Activated CD4-positive, alpha-beta T cell treated with anti-CD3 and anti-CD28 coated beads for 36 hours (primary cell): ENCODE measurements at regions not wholly inside any gene's neighbourhood (a gene's known extent, or its start where the extent isn't known, plus 50 kb on each side); places are given as distances from the start of the nearest gene placed in this dataset.
"Not testable (repeated sequence)": the region's sequence is repeated elsewhere in the genome, so short reads cannot be mapped to it uniquely, and the experiment has no call there.

ENCODE experiments used
- ATAC-seq: fragments of 200-7000 bp; cut with Tn5 transposase; one replicate; pipeline ENCODE4 v1.10.0; 2021; ENCODE audit warnings: mild to moderate bottlenecking, moderate library complexity
- CTCF ChIA-PET: fragments of 350-600 bp; sonication (Branson Sonifier 250); formaldehyde crosslinking; loops from one replicate; lab custom pipeline; 2021; ENCODE audit warnings: antibody characterized with exemption; lab: Charles Lee
- POLR2A ChIA-PET: fragments of 350-600 bp; sonication (Branson Sonifier 250); formaldehyde crosslinking; loops from one replicate; lab custom pipeline; 2021; ENCODE audit warnings: antibody characterized with exemption, inconsistent platforms; lab: Charles Lee
- DNase-seq: peaks from one replicate; pipeline ENCODE4 v3.0.0-alpha.2; 2020
- H3K27ac Mint-ChIP-seq: one replicate; pipeline ENCODE4 v1.8.0; 2021; ENCODE audit warnings: mixed read lengths
- H3K27me3 Mint-ChIP-seq: one replicate; pipeline ENCODE4 v1.8.0; 2021; ENCODE audit warnings: mixed read lengths
- H3K36me3 Mint-ChIP-seq: one replicate; pipeline ENCODE4 v1.8.0; 2021; ENCODE audit warnings: low read depth, mixed read lengths
- H3K4me1 Mint-ChIP-seq: one replicate; pipeline ENCODE4 v1.8.0; 2021; ENCODE audit warnings: mixed read lengths
- H3K4me3 Mint-ChIP-seq: one replicate; pipeline ENCODE4 v1.8.0; 2021; ENCODE audit warnings: mild to moderate bottlenecking, moderate library complexity, mixed read lengths
- H3K9me3 Mint-ChIP-seq: one replicate; pipeline ENCODE4 v1.8.0; 2021; ENCODE audit warnings: low read depth, mixed read lengths
- intact Hi-C, 2 experiments: fragments of 100-400 bp; cut with DNase I in 1 of 2; cut with micrococcal nuclease in 1 of 2; formaldehyde crosslinking; loops; one replicate each; pipeline versions ENCODE4 v1.14.2 to v1.15.1; 2022 to 2024; cut with DNase I, micrococcal nuclease

DNA sequence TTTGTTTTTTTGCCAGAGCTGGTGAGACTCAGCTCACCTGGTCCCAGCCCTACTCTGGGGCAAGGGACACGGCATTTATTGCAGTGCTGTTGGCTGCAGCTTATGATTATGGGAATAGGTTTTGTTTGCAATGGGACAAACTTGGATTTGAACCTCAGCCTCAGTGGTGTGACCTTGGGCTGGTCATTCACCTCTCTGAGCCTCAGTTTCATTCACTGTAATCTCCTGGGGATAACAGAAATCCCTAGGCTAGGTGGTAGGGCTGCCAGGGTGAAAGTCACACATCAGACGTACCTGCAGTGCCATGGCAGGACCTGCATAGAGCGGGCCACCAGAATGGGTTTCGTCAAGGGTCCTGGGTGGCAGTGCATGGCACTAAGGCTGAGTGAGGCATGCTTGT, 73.7 kb upstream of the MEDAG start:
- Mint-ChIP-seq H3K4me1 (peaks cover 6% of the 10 kb centered on the region), H3K27ac (no peak overlapping the region), H3K36me3 (no peaks in the 10 kb centered on the region), H3K27me3 (peaks cover 10% of the 10 kb centered on the region), H3K9me3 (no peaks in the 10 kb centered on the region), H3K4me3 (no peak overlapping the region)
- DNase-seq (no peak), ATAC-seq (no peak)
- CTCF ChIA-PET: no interaction called here
- POLR2A ChIA-PET: no interaction called here
- intact Hi-C loops: no loop called here

DNA sequence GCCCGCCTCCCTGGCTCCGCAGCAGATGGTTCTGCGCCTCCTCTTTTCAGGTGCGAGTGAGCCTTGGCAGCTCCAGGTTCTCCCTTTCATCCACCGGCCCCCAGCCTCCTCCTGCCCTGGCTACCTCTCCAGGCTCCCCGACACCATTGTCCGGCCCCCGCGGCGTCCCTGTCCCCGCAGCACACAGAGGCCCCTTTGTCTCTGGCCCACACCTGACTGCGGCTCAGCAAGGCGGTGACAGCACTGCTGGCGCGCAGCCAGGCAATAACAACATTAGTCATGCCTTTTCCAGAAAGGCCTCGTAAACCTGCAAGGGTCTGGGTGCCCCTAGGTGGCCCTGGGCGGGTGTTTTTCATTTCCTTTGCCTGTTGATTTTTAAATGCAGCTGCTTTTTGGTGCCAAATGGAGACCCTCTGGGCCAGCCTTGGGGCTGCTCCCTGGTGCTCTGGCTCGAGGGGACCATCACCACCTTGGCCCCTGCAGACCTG, 73.2 kb upstream of the MEDAG start:
- Mint-ChIP-seq H3K9me3 (no peaks in the 10 kb centered on the region), H3K4me3 (no peak overlapping the region), H3K4me1 (peaks cover 6% of the 10 kb centered on the region), H3K36me3 (no peaks in the 10 kb centered on the region), H3K27me3 (peaks cover 10% of the 10 kb centered on the region), H3K27ac (no peak overlapping the region)
- CTCF ChIA-PET: interaction anchor here (0.6 to 0.7 kb wide), 2 partner anchors 235 to 1575 kb away, joined by 3 read pairs; no protein-coding TSS in a partner anchor
- ATAC-seq (peak; percentile 92), DNase-seq (peak; percentile 85)
- intact Hi-C loops: no loop called here
- POLR2A ChIA-PET: no interaction called here

DNA sequence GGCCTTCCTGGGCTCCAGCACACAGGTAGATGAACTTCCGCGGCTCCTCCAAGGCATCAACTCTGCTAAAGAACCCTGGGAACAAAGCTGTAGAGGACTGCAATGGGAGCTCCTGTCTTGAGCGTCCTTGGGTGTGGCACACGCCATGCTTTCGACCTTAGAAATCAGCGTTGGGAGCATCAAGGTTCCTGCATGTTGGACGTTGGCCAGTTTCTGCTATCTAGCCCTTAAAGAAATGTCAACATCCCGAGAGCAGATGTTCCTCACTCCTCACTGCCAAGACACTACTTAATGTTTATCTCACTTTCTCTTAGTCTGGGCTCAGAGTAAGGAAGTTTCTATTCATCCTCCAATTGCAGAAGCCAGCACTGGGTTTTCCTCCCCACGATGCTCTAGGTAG, 70.6 kb upstream of the MEDAG start:
- ATAC-seq: no peak
- intact Hi-C loops: no loop called here
- no peak for DNase-seq
- H3K27me3 Mint-ChIP-seq: peaks cover 8% of the 10 kb centered on the region
- ChIA-PET CTCF (interaction anchor here (1.2 kb wide), 1 partner anchor 12 kb away, joined by 5 read pairs; no protein-coding TSS in a partner anchor), POLR2A (interaction anchor here (0.6 kb wide), 1 partner anchor 639 kb away, joined by 3 read pairs; no protein-coding TSS in a partner anchor)
- no peaks in the 10 kb centered on the region for H3K9me3 Mint-ChIP-seq
- H3K4me3 Mint-ChIP-seq: no peak overlapping the region
- H3K27ac Mint-ChIP-seq: no peak overlapping the region
- peaks cover 6% of the 10 kb centered on the region for H3K4me1 Mint-ChIP-seq
- no peaks in the 10 kb centered on the region for H3K36me3 Mint-ChIP-seq

DNA sequence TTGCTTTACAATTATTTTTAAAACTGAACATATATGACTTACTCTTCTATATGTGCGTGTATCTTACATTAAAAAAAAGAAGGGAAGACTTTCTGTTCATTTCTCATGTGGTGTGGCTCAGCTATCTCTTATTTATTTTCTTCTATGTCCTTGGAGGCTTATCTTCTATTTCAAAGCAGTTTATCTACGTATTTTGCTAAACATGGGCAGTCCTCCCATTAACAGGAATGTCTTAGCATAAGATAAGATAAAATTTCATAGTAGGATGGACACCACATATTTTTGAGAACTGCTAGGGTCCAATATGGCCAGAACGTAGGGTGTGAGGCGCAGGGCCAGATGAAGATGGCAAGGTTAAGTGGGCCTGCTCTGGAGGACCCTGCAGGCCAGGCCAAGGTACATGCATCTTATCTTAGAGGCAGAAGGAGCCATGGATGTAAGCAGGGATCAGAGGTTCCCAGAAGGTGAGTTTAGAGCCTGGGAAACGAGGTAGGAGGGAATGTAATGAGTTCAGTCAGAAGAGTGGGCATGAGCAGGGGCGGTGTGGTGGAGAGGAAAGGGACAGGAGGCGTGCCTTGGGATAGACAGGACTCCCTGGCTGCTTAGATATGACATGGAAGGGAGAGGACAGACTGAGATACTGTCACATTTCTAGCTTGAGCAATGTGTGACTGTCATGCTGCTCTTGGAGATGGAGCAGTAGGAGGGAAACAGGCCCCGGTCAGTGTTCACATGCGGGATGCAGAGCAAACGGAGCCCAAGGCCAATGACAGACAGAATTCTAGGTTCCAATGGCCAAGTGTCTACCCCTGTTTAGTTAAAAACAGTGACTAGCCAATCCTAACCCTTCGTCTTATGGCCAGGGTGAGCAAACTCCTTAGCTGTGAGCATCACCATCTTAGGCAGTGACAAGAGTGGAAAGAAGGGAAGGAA, 68.6 kb upstream of the MEDAG start:
- peaks cover 8% of the 10 kb centered on the region for H3K27me3 Mint-ChIP-seq
- H3K9me3 Mint-ChIP-seq: no peaks in the 10 kb centered on the region
- ATAC-seq (no peak), DNase-seq (no peak)
- no peak overlapping the region for H3K4me3 Mint-ChIP-seq
- H3K27ac Mint-ChIP-seq: no peak overlapping the region
- intact Hi-C loops: no loop called here
- H3K4me1 Mint-ChIP-seq: peaks cover 6% of the 10 kb centered on the region
- H3K36me3 Mint-ChIP-seq: no peaks in the 10 kb centered on the region
- ChIA-PET CTCF (no interaction called here), POLR2A (no interaction called here)

DNA sequence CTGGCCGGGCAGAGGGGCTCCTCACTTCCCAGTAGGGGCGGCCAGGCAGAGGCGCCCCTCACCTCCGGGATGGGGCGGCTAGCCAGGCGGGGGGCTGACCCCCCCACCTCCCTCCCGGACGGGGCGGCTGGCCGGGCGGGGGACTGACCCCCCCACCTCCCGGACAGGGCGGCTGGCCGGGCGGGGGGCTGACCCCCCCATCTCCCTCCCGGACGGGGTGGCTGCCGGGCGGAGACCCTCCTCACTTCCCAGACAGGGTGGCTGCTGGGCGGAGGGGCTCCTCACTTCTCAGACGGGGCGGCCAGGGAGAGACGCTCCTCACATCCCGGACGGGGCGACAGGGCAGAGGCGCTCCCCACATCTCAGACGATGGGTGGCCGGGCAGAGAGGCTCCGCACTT, 66.4 kb upstream of the MEDAG start:
- H3K4me3 Mint-ChIP-seq, ATAC-seq, intact Hi-C loops, H3K27me3 Mint-ChIP-seq, POLR2A ChIA-PET, CTCF ChIA-PET, H3K36me3 Mint-ChIP-seq, DNase-seq, H3K4me1 Mint-ChIP-seq, H3K27ac Mint-ChIP-seq, H3K9me3 Mint-ChIP-seq: not testable (repeated sequence)

DNA sequence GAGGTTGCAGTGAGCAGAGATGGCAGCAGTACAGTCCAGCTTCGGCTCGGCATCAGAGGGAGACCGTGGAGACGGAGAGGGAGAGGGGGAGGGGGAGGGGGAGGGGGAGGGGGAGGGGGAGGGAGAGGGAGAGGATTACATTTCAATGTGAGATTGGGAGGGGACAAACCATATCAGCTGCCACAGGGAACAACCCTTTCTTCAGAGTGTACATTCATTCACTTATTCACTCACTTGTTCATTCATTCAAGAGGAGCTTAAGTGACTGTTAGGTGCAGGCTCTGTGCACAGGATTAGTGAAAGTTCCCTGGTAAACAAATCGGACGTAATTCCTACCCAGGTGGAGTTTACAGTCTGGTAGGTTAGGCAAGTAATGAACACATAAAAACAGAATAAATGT, 65.6 kb upstream of the MEDAG start:
- H3K4me3 Mint-ChIP-seq: no peak overlapping the region
- peaks cover 3% of the 10 kb centered on the region for H3K27me3 Mint-ChIP-seq
- peaks cover 2% of the 10 kb centered on the region for H3K4me1 Mint-ChIP-seq
- ChIA-PET CTCF (no interaction called here), POLR2A (no interaction called here)
- no peaks in the 10 kb centered on the region for H3K36me3 Mint-ChIP-seq
- no peak for ATAC-seq
- H3K27ac Mint-ChIP-seq: no peak overlapping the region
- intact Hi-C loops: no loop called here
- H3K9me3 Mint-ChIP-seq: no peaks in the 10 kb centered on the region
- DNase-seq: no peak

DNA sequence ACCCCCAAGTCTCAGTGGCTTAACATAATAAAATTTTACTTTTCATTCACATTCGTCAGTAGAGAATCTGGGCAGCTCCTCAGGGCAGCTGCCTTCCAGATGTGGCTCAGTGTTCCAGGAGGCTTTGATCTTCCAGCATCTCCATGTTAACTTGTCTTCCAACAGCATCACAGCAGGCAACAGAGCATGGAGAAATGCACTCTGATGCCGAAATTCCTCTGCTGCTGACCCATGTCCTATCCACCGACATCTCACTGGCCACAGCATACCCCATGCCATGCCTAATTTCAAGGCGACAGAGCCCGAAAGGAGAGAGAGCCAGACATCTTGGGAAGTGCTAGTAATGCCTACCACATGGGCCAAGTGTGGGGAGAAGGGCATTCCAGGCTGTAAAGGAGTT, 64.9 kb upstream of the MEDAG start:
- intact Hi-C loops: no loop called here
- Mint-ChIP-seq H3K4me1 (peaks cover 4% of the 10 kb centered on the region), H3K36me3 (no peaks in the 10 kb centered on the region), H3K27me3 (no peaks in the 10 kb centered on the region), H3K9me3 (no peaks in the 10 kb centered on the region), H3K4me3 (no peak overlapping the region), H3K27ac (no peak overlapping the region)
- DNase-seq: no peak
- CTCF ChIA-PET: no interaction called here
- POLR2A ChIA-PET: no interaction called here
- no peak for ATAC-seq

DNA sequence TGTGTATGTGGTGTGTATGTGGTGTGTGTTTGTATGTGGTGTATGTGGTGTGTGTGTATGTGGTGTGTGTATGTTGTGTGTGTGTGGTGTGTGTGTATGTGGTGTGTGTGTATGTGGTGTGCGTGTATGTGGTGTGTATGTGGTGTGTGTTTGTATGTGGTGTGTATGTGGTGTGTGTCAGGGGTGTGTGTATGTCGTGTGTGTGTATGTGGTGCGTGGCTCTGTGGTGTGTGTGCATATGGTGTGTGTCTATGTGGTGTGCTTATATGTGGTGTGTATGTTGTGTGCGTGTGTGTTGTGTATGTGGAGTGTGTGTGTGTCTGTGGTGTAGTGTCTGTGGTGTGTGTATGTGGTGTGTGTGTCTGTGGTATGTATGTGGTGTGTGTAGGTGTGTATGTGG, 62.5 kb upstream of the MEDAG start:
- Mint-ChIP-seq H3K27me3 (no peaks in the 10 kb centered on the region), H3K36me3 (no peaks in the 10 kb centered on the region), H3K27ac (no peak overlapping the region), H3K9me3 (no peaks in the 10 kb centered on the region), H3K4me1 (peaks cover 15% of the 10 kb centered on the region), H3K4me3 (no peak overlapping the region)
- ChIA-PET POLR2A (no interaction called here), CTCF (no interaction called here)
- no peak for DNase-seq
- intact Hi-C loops: no loop called here
- ATAC-seq: no peak

DNA sequence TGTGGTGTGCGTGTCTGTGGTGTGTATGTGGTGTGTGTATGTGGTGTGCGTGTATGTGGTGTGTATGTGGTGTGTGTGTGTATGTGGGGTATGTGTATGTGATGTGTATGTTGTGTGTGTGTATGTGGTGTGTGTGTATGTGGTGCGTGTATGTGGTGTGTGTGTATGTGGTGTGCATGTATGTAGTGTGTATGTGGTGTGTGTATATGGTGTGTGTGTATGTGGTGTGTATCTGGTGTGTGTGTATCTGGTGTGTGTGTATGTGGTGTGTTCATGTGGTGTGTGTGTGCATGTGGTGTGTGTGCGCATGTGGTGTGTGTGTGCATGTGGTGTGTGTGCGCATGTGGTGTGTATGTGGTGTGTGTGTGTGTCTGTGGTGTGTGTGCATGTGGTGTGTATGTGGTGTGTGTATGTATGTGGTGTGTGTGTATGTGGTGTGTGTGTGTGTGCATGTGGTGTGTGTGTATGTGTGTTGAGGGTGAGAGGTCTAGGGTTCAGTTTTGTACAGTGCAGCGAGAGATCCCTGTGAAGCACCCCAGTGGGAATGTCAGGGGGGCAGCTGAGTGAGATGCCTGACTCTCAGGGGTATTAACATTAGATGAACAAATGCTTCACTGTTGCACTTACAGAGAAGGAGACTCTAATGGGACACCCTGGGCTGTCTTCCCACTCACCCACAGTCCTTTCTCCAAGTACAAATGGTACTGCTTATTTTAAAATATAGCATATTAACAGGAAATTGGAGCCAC, 61.3 kb upstream of the MEDAG start:
- POLR2A ChIA-PET: no interaction called here
- Mint-ChIP-seq H3K9me3 (no peaks in the 10 kb centered on the region), H3K27ac (no peak overlapping the region), H3K4me3 (no peak overlapping the region), H3K4me1 (peaks cover 15% of the 10 kb centered on the region), H3K27me3 (peaks cover 1% of the 10 kb centered on the region), H3K36me3 (no peaks in the 10 kb centered on the region)
- intact Hi-C loops: loop anchor here in 1 of 2 experiments (5.0 kb wide), 2 partner anchors 102 to 1458 kb away; no protein-coding TSS in a partner anchor
- ATAC-seq: no peak
- CTCF ChIA-PET: no interaction called here
- no peak for DNase-seq

DNA sequence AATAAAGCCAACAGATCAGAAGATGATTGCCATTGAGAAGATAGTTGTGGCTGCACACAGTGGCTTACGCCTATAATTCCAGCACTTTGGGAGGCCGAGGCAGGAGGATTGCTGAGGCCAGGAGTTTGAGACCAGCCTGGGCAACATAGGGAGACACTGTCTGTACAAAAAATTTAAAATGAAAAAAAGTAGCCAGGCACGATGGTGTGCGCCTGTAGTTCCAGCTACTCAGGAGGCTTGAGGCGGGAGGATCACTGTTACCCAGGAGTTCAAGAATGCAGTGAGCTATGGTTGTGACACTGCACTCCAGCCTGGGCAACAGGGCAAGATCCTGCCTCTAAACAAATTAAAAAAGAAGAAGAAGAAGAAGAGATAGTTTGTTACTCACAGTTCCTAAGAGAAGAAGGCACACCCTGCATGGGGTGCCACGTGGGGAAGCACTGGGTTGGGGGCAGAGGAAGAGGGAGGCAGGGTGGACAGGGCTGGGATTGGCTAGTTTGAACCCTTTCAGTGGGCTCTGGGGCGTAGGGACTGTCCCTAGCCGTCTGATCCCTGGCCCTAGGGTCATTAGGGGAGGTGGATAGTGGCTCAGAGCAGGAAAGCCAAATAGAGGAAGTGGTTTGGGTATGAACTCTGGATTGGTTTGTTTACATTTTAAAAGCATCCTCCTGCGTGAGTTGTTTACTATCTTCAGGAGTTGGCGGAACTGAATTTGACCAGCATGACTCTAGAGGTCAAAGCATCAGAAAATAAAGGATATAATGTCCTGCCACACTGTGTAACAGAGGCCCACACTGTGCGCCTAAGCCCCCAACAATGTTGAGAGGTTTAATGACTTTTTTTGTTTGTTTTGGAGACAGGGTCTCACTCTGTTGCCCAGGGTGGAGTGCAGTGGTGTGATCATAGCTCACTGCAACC, 60.5 kb upstream of the MEDAG start:
- no peaks in the 10 kb centered on the region for H3K36me3 Mint-ChIP-seq
- no peaks in the 10 kb centered on the region for H3K9me3 Mint-ChIP-seq
- intact Hi-C loops: loop anchor here in 1 of 2 experiments (5.0 kb wide), 2 partner anchors 103 to 1457 kb away; no protein-coding TSS in a partner anchor
- H3K27ac Mint-ChIP-seq: no peak overlapping the region
- ChIA-PET POLR2A (no interaction called here), CTCF (no interaction called here)
- DNase-seq (no peak), ATAC-seq (no peak)
- peaks cover 15% of the 10 kb centered on the region for H3K4me1 Mint-ChIP-seq
- peaks cover 4% of the 10 kb centered on the region for H3K27me3 Mint-ChIP-seq
- no peak overlapping the region for H3K4me3 Mint-ChIP-seq

DNA sequence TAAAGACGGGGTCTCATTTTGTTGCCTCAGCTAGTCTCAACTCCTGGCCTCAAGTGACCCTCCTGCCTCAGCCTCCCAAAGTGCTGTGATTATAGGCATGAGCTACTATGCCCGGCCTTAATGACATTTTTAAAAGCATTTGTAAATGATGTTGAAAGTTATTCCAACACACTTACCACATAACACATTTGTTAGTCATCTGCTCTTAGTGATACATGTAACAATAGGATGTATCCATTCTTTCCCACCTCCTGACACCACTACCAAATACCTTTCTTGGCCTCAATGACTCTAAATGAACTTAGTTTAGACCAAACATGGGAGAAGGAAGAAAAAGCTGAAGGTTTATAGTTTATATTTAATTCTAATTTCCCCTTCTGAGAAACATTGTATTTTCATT, 59.8 kb upstream of the MEDAG start:
- H3K27me3 Mint-ChIP-seq: peaks cover 4% of the 10 kb centered on the region
- H3K36me3 Mint-ChIP-seq: no peaks in the 10 kb centered on the region
- H3K4me3 Mint-ChIP-seq: no peak overlapping the region
- ATAC-seq (no peak), DNase-seq (no peak)
- no peaks in the 10 kb centered on the region for H3K9me3 Mint-ChIP-seq
- no peak overlapping the region for H3K27ac Mint-ChIP-seq
- ChIA-PET POLR2A (no interaction called here), CTCF (interaction anchor here (1.4 to 2.0 kb wide), 2 partner anchors 11 to 19 kb away, joined by 4 to 8 read pairs; no protein-coding TSS in a partner anchor)
- intact Hi-C loops: loop anchor here in 1 of 2 experiments (5.0 kb wide), 2 partner anchors 104 to 1456 kb away; no protein-coding TSS in a partner anchor
- peaks cover 15% of the 10 kb centered on the region for H3K4me1 Mint-ChIP-seq
